Left ventricle myocardium superior (tissue), 1 donor: ENCODE measurements at regions not wholly inside any gene's neighbourhood (a gene's known extent, or its start where the extent isn't known, plus 50 kb on each side); places are given as distances from the start of the nearest gene placed in this dataset.
A peak's percentile ranks its signal among the peaks of the same experiment; 100 is the strongest.
"Not testable (repeated sequence)": the region's sequence is repeated elsewhere in the genome, so short reads cannot be mapped to it uniquely, and the experiment has no call there.

Source experiments
- ATAC-seq: fragments of 200-7000 bp; cut with Tn5 transposase; one replicate; pipeline ENCODE4 v1.9.1; 2020; ENCODE audit warnings: mild to moderate bottlenecking, moderate library complexity
- DNase-seq: peaks from one replicate; pipeline ENCODE4 v3.0.0-alpha.2; 2020
- intact Hi-C: fragments of 100-400 bp; cut with micrococcal nuclease; formaldehyde crosslinking; loops from one replicate; pipeline ENCODE4 v1.11.0; 2022
- donor health status: DM: no; HTN: yes; CAD: no; lungs with severe emphysema.

DNA sequence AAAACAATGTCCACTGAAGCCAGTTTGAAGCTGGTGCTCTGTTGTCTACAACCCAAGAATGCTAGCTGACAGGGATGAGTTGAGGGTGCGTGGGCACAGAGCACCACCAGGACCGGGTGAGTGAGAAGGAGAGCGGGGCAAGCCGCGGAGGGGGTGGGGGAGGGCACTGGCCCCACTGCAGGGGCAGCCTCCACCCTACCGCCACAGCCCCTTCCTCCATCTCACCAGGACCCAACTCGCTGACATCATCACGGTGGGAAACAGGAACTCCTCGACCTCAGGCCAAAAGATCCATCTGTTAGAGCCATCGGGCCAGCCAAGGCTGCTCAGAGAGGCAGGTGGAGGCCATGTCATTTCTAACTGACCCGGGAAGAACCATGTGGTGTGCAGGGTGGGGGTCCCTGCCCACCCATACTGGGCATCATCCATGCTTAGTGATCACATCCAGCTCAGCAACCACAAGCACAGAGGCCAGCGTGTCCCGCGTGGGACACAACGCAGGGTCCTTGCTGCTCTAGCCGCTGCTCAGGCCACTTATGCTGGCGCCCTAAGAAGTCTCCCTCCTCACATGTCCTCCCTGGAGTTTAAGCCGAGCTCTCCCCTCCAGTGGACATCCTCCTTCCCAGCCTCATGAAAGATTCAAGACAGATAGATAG is 57.6 kb upstream of the GATA2 start:
- ATAC-seq, result no peak
- DNase-seq, result no peak
- intact Hi-C loops, result no loop called here

DNA sequence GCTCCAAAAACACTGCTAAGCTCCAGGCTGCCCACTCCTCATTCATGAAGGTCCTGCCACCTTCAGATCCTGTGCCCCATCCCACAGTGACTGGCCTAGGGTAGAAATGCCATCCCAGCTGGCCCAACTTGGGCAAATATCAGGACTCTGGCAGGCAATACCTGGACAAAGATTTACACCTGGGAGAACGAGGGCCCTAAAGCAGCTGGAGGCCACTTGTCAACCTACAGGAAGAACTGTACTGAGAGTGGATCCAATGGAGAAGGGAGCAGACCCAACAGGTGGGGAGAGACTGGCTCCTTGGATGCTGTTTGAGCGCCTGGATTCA is 57.1 kb upstream of the GATA2 start:
- ATAC-seq (no peak), DNase-seq (no peak)
- intact Hi-C loops, result no loop called here

- ATAC-seq (peak; percentile 83), DNase-seq (peak; percentile 73)
- intact Hi-C loops, result no loop called here
Observed at GRCh38 chr3:128549283-128550112, 56.5 kb upstream of the GATA2 start.

DNA sequence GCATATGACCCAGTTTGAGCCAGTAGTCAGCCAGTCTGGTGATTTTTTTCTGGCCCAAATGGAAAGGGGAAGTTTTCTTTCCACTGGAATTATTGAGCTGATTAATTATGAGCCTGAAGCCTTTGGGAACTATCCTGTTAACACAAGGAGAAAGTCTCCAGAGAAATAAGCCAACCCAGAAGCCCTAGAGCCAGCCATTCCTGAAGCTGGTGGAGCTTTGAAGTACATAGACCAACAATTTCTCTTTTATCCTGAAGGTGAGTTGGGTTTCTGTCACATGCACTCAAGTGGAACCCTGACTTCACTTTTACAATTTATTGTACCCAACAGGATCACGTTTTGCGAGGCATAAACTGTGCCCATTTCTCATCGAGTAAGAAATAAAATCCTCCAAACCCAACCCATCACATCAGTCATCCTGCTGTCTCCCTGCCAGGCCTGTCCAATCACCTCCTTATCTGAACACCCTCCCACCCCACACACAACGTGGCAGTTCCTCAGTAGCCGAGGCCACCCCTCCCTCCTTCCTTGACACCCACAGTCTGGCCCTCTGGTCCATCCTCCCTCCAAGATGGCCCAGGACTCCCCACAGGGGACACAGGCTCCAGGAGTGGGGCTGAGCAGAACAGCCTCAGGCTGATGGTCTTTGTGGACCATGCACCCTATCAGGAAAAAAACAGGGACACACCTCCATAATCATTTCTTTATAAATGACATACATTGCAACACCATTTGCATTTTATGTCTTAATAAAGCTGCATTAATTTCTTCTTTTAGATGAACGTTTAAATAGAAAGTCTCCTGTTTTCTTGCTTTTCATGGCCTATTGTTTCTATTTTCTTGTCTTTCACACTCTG is 55.7 kb upstream of the GATA2 start:
- intact Hi-C loops, result no loop called here
- ATAC-seq (peak; percentile 34), DNase-seq (no peak)

GRCh38 chr3:128548021-128548420 is 55.0 kb upstream of the GATA2 start:
- no peak for ATAC-seq
- DNase-seq, result no peak
- intact Hi-C loops, result no loop called here

DNA sequence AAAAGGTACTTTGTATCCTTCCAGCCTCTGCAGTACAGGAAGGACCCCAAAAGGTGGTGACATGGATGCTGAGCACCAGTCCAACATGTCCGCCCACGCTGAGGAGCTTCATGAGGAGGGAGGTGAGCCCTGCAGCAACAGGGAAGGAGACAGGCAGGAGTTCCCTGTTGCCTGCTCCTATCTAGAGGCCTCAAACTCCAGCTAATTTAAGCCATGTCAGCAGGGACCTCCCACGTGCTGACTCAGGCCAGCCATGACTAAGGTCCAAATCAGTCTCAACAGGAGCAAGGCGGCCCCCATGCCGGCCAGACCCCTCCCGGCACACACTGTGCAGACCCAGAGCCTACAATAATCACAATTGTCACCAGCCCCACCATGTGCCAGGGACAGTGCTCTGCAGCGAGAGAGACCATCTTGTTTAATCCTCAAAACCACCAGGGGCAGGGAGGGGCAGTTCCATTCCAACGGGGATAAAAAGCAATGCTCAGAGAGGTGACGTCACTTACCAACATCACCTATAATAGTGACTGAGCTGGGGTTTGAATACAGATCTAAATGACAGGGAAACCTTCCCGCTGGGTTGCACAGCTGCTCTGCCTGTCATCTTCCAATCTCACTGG is 54.5 kb upstream of the GATA2 start:
- DNase-seq (no peak), ATAC-seq (no peak)
- intact Hi-C loops, result no loop called here

DNA sequence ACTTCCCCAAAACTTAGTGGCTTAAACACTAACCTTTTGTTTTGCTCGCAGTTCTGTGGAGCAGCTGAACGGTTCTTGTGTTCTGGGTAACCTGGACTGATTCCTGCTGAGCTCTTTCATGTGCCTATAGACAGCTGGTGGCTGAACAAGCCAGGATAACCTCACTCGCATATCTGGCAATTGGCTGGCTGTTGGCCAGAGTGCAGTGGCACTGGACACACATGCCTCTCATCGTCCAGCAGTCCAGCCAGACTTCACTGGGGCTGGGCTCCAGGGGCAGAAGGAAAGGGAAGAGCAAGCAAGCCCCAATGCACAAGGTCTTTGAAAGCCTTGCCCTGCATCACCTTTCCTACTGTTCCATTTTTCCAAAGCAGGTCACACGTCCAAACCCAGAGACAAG is 53.6 kb upstream of the GATA2 start:
- ATAC-seq (no peak), DNase-seq (no peak)
- intact Hi-C loops, result no loop called here

DNA sequence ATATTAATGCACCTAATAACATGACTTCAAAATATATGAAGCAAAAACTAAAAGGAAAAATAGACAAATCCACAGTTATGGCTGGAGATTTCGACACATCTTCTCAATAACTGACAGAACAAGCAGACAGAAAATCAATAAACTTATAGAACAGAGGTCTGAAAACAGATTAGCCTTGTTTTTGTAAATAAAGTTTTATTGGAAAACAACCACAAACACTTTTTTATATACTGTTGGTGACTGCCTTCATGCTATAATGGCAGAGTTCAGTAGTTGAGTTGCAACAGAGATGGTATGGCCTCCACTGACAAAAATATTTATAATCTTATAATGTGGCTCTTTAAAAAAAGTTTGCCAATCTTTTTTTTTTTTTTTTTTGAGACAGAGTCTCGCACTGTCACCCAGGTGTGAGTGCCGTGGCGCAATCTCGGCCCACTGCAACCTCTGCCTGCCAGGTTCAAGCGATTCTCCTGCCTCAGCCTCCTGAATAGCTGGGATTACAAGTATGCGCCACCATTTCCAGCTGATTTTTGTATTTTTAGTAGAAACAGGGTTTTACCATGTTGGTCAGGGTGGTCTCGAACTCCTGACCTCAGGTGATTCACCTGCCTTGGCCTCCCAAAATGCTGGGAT is 52.2 kb upstream of the GATA2 start:
- ATAC-seq, result no peak
- DNase-seq, result no peak
- intact Hi-C loops, result no loop called here

GRCh38 chr3:128544190-128544589 is 51.2 kb upstream of the GATA2 start:
- intact Hi-C loops, result no loop called here
- ATAC-seq, result no peak
- no peak for DNase-seq

DNA sequence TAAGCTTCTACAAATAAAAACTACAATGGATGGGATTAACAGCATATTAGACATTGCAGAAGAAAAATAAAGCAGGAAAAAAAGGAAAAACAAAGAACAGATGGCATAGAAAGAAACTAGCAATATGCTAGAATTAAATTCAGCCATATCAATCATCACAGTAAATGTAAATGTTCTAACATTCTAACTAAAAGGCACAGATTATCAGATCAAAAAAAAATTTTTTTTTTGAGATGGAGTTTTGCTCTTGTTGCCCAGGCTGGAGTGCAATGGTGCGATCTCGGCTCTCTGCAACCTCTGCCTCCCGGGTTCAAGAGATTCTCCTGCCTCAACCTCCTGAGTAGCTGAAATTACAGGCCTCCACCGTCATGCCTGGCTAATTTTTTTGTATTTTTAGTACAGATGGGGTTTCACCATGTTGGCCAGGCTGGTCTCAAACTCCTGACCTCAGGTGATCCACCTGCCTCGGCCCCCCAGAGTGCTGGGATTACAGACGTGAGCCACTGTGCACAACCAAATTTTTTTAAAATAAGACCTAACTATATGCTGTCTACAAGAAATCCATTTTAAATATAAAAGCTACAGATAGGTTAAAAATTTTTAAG is 50.7 kb upstream of the GATA2 start:
- DNase-seq, intact Hi-C loops, ATAC-seq: not testable (repeated sequence)
